GM19397 (cell line): ENCODE measurements at regions not wholly inside any gene's neighbourhood (a gene's known extent, or its start where the extent isn't known, plus 50 kb on each side); places are given as distances from the start of the nearest gene placed in this dataset.
A peak's percentile ranks its signal among the peaks of the same experiment; 100 is the strongest.

ENCODE experiments used
- ATAC-seq: cut with Tn5 transposase; IDR thresholded peaks from one replicate; pipeline ENCODE4 v1.9.1; 2021; ENCODE audit warnings: mild to moderate bottlenecking, moderate library complexity; ENCODE audit not compliant: unreplicated experiment

DNA sequence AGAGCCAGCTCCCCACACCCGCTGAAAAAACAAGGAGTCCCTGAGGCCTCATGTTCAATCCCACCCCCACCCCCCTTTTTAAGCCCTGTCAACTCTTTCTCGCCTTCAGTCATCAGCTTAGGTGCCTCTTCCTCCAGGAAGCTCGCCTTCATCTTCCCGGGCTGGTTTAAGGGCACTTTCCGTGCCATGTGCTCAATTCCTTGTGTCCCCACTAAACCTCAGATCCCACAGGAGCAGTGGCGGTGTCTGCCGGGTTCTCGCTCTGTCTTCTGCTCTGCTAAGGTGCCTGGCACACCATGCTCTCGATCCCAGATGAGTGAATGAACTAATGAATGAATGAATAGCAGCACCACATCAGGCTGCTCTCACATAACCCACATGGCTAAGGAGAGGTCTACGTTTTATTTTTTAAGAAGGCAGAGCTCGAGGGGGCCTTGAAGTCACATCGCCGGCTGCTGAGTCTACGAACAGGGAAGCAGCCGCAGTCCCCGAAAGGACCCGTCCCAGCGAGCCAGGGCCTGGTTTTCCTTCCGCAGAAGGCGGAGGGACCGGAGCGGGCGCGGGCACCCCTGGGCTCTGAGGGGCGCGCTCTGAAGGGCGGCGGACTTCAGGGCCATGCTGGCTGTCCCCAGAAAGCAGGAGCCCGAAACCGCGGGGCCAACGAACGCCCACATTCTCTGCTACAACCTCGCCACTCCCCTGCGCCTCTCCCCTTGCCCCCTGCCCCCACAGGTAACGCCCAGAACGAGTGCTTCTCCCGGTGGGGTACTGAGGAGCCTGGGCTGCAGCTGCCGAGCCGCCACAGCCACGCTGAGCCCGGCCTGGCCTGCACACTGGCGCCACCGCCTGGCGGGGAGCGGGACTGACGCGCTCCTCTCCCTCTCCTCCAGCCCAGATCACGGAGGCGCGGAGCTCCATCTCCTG, 73.4 kb upstream of the KCNMA1 start:
- ATAC-seq, result peak; percentile 93

DNA sequence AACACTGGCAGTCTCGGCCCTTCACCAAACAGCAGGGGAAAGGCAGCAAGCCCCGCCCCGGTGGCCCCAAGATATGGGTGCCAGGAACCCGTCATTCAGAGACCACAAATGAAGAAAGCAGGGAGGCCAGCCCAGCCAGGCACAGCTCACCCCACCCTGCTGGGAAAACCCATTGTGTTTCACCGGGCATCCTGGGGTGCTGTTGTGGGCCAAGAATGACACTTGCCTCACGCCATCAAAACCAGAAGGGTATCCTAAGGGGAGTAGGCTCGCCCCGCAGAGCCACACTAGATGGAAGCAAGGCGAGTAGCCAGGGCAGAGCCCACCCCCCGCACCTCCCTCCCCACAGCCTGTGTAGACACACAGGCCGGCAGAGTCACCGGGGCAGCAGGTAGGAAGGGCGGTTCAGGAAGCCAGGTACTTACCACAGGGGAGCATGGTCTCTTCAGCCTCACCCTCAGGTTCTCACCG, 72.5 kb upstream of the KCNMA1 start:
- no peak for ATAC-seq

DNA sequence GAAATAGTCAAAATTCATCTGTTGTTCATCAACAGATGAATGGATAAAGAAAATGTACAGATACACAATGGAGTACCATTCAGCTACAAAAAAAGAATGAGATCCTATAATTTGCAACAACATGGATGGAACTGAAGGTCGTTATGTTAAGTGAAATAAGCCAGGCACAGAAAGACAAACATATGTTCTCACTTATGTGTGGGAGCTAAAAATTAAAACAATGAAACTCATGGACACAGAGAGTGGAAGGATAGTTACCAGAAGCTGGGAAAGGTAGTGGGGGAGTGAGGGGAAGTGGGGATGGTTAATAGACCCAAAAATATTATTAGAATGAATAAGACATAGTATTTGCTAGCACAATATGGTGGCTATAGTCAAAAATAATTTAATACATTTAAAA, 70.0 kb upstream of the KCNMA1 start:
- ATAC-seq, result no peak

DNA sequence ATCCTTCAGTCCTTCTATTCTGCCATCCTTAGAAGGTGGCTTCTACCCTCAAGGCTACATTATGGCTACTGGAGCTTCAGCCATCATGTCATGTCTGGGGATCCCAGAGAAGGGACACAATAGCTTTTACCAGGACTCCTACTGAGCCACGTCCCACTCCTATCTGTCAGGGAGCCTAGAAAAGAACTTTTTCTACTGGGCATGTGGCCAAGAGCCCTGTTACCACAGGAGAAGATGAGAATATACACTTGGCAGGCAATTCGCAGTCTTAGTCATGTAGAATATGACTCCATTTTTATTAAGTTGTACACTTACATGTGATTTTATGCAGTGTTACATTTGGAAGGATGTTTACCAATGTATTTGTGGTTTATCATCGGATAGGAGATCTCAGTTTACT, 64.6 kb upstream of the KCNMA1 start:
- ATAC-seq, result no peak

DNA sequence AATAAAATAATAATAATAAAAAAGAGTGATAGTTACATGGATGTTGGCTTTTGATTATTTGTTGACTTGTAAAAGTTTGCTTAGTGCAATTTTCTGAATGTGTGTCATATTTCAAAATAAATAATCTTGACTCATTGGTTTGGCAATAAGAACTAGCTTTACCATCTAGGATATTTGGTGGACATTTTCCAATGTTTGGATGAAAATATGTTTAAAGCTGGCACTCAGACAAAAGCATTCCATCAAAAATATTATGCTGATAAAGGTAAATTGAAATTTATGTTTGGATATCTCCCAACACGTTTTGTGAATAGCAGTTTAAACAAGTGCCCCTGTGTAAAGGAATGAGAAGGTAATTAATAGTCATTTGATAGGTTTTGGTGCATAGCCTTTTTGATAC, 62.5 kb upstream of the KCNMA1 start:
- ATAC-seq, result no peak

DNA sequence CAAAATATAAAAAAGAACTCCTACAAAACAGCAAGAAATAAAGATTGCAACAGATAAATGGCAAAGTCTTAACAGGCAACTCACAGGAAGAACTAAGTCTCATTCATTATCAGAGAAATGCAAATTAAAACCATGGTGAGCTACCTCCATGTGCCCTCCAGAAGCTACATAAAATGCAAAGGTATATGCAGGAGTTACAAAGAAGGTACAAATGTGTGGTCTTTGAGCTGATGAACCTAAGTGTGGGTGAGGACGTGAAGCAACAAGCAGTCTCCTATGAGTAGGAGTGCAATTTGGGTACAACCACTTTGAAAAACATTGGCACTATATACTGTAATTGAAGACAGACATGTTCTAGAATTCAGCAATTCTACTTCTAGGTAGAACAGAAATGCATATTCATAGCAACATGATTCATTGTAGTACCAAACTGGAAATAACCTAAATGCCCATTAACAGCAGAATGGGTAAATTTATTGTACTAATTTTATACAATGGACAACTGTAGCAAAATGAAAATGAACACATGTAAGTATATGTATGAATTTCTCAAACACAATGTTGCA, 61.6 kb upstream of the KCNMA1 start:
- no peak for ATAC-seq

DNA sequence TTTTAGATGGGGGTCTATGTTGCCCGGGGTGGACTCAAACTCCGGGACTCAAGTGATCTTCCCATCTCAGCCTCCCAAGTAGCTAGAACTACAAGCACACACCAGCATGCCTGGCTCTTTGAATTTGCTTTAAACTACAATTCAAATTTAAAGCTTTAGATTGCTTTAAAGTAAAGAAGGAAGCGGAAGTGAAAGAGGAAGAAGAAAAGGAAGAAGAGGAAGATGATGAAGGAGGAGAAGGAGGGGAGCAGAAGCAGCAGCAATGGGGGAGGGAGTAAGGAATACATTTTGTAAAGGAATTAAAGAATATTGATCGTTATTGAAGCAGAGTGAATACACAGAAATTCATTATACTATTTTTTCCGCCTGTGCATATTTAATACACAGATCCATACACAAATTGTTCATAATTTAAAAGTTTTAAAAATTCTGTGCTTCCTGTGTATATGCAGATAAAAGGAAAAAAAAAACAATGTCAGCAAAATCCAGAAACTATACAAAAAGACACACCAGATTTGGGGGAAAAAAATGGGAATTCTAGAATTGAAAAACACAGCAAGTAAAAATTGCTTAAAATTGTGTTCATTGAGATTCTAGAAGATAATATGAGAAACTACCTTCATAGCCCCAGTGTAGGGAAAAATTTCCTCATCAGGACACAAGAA, 60.8 kb upstream of the KCNMA1 start:
- ATAC-seq, result no peak

DNA sequence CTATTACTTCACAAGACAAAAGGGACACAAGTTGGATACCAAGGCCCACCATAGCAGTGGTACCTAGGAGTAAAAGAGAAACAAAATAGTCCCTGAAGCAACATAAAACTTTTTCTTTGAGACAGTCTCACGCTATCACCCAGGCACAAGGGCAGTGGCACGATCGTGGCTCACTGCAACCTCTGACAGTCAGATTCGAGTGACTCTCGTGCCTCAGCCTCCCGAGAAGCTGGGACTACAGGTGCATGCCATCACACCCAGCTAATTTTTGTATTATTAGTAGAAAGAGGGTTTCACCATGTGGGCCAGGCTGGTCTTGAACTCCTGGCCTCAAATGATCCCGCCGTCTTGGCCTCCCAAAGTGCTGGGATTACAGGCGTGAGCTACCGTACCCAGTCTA, 59.0 kb upstream of the KCNMA1 start:
- no peak for ATAC-seq

DNA sequence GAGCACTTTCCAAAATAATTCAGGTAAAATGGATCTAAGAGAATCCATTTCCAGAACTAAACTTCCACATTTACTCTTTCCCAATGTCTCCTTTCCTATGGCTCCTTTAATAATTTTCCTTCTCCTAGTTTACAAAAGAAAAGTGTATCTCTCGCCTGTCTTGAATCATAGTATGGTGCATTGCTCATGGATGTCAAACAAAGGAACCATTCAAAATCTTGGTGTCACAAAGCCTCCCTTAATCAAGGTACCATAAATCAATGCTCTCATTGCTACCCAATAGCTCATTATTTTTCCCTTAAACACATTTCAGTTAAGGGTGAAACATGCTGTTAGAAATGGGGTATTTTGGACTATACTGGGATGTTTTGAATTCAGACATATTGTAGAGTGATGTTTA, 57.6 kb upstream of the KCNMA1 start:
- no peak for ATAC-seq

DNA sequence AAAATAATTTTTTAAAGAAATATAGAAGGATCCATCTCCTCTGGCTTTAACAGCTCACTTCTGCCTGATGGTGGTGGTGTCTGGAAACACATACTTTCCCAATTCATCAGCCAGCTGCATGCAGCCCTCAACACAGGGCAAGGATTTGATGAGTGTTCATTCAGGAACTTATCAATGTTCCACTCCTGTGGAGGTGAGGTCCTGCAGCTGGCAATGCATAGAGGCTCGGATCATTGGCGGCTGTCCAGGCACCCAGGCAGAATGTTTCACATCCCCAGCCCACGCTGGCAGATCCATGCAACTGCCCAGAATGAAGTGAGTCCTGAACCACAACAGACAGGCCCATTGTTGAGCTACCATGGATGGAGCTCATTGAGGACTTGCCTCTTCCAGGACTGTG, 55.2 kb upstream of the KCNMA1 start:
- ATAC-seq, result no peak

DNA sequence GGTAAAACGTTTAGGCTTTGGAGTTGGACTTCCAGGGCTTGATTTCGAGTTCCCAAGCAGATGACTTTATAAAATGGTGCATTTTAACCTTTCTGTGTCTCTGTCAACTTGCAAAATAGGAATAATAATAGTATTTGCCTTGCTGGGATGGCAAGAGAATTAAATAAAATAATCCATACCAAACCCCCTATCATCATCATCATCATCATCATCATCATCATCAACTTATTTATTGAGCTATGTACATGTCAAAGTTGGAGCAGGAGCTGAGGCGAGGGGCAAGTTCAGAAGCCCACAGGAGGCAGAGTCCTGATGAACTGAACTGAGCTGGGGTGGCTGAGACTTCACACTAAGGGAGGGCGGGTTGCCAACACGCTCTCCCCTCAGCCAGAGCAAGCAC, 51.7 kb upstream of the KCNMA1 start:
- ATAC-seq, result no peak

DNA sequence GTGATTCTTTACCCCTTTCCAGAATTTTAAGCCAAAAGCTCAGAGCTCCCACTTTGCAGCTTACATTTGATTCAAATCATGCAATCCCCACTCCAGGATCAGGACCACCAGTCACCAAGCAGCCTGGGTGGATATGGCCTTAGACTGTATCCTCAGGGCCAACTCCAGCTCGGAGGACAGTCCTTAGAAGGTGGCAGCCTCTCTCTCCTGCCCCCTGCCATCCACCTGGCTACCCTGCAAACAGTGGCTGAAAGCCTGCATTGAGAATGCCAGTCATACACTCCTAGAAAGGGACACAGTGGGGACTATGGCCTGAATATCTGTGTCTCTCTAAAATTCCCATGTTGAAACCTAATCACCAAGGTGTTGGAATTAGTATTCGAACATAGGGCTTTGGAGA, 50.0 kb upstream of the KCNMA1 start:
- no peak for ATAC-seq
